Right lobe of liver (tissue), 6 donors: ENCODE measurements at regions not wholly inside any gene's neighbourhood (a gene's known extent, or its start where the extent isn't known, plus 50 kb on each side); places are given as distances from the start of the nearest gene placed in this dataset.
A peak's percentile ranks its signal among the peaks of the same experiment; 100 is the strongest.

Source experiments
- ATAC-seq, 4 donors: fragments of 200-7000 bp; cut with Tn5 transposase; one replicate each; pipeline ENCODE4 v1.9.1; 2020; ENCODE audit warnings: mild to moderate bottlenecking in 4 of 4, moderate library complexity in 4 of 4
- DNase-seq, 3 donors: peaks; one replicate each; pipeline ENCODE4 v3.0.0-alpha.2; 2020
- H3K27ac ChIP-seq, 3 donors: fragments of 200-600 bp; one replicate each; pipeline ENCODE4 v1.8.0; 2022
- H3K27me3 ChIP-seq, 2 donors: fragments of 200-600 bp; one replicate each; pipeline ENCODE4 v1.8.0; 2022
- H3K36me3 ChIP-seq, 4 donors: fragments of 200-600 bp; sonication (generic) in 1 of 4; one replicate each; pipeline versions ENCODE4 v1.5.1 to v1.8.0; 2017 to 2022; ENCODE audit warnings: control low read depth in 1 of 4
- H3K4me1 ChIP-seq, 4 donors: fragments of 200-600 bp; sonication (generic) in 1 of 4; one replicate each; pipeline versions ENCODE4 v1.5.1 to v1.8.0; 2017 to 2022; ENCODE audit warnings: control low read depth in 1 of 4
- H3K4me3 ChIP-seq, 3 donors: fragments of 200-600 bp; one replicate each; pipeline ENCODE4 v1.8.0; 2022
- H3K9me3 ChIP-seq, 4 donors: fragments of 200-600 bp; sonication (generic) in 1 of 4; one replicate each; pipeline versions ENCODE4 v1.5.1 to v1.8.0; 2017 to 2022; ENCODE audit warnings: control low read depth in 1 of 4
- CTCF ChIP-seq, 4 donors: fragments of 200-600 bp in 3 of 4; fragments of 450-650 bp in 1 of 4; IDR thresholded peaks; one replicate each; pipeline versions ENCODE4 v1.5.1 to v1.8.0; 2016 to 2022; ENCODE audit warnings: antibody characterized with exemption in 4 of 4, mild to moderate bottlenecking in 2 of 4
- POLR2A ChIP-seq: fragments of 450-650 bp; IDR thresholded peaks from one replicate; pipeline ENCODE4 v1.6.1; 2017; ENCODE audit warnings: antibody characterized with exemption, mild to moderate bottlenecking
- WGBS: methylation state at CpG from one replicate; pipeline ENCODE4 v1.1.6; 2018; ENCODE audit warnings: low coverage, low lambda C conversion rate; ENCODE audit not compliant: insufficient coverage; ENCODE audit errors: missing lambda C conversion rate; 5-methylcytosine and 5-hydroxymethylcytosine counted together
- intact Hi-C, 2 donors: fragments of 100-400 bp; cut with DNase I; formaldehyde crosslinking; loops; one replicate each; pipeline versions ENCODE4 v1.11.2 to v1.14.1; 2022
- donor health status: DM: no; HTN: yes; CAD: no.
- donor health status: DM: no; HTN: no; CAD: no.
- donor health status: DM: no; HTN: no; CAD: no.
- donor health status: DM: no; HTN: yes; CAD: no.
- donor health status: DM: no; HTN: yes; CAD: no.

- intact Hi-C loops, result loop anchor here in 1 of 2 donors (5.0 kb wide), 1 partner anchor 292 kb away; no protein-coding TSS in a partner anchor
- no peak for TF ChIP-seq POLR2A
- TF ChIP-seq CTCF (IDR thresholded peaks at IDR 0.05), result peak; percentile 69 to 91 (median 80)
- Histone ChIP-seq H3K36me3 (no peaks in the 10 kb centered on the region), H3K27ac (no peak overlapping the region), H3K9me3 (no peaks in the 10 kb centered on the region), H3K27me3 (no peaks in the 10 kb centered on the region), H3K4me1 (peaks cover 0 to 15% (median 0%) of the 10 kb centered on the region in 4 donors), H3K4me3 (no peak overlapping the region)
- 37% methylated on average over 8 of the region's 8 CpGs for WGBS
- DNase-seq, result peak; percentile 56 to 80 (median 69)
- peak; percentile 93 to 97 (median 94) for ATAC-seq
Observed at GRCh38 chr4:53929955-53930798, 134.2 kb downstream of the CHIC2 start.

DNA sequence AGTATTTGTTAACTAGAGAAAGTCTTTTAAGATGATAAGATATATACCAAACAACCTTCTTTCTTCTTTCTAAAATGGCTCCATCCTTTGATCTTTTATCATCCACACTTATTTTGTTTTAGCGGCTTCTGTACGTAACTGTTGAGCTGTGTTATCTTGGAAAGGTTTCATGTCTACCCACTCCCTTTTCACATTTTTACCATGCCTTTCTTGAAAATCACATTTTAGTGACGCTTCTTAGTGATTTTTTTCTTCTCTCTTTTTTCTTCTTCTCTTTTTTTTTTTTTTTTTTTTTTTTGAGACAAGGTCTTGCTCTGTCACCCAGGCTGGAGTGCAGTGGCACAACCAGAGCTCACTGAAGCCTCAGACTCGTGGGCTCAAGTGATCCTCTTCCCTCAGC lies 135.1 kb downstream of the CHIC2 start:
- H3K27ac ChIP-seq, result peak overlapping the region in 1 of 3 donors; percentile 30
- H3K4me3 ChIP-seq, result no peak overlapping the region
- H3K4me1 ChIP-seq, result peaks cover 0 to 15% (median 0%) of the 10 kb centered on the region in 4 donors
- H3K9me3 ChIP-seq, result no peaks in the 10 kb centered on the region
- TF ChIP-seq CTCF (IDR thresholded peaks at IDR 0.05) (no peak), POLR2A (no peak)
- DNase-seq (no peak), ATAC-seq (no peak)
- intact Hi-C loops, result loop anchor here in 1 of 2 donors (5.0 kb wide), 1 partner anchor 293 kb away; no protein-coding TSS in a partner anchor
- H3K36me3 ChIP-seq, result no peaks in the 10 kb centered on the region
- H3K27me3 ChIP-seq, result no peaks in the 10 kb centered on the region
- WGBS, result 74% methylated on average over 4 of the region's 4 CpGs

DNA sequence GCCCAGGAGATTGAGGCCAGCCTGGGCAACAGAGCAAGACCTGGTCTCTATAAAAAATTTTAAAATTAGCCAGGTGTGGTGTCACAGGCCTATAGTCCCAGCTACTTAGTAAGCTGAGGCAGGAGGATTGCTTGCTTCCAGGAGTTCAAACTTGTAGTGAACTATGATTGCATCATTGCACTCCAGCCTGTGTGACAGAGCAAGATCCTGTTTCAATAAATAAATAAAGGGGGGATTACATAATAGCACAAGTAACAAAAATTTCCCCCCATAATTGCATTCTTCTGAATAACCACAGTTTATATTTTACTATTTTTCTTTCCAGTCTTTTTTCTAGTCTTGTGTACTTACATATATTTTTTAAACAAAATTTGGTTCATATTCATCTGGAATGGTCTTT lies 135.6 kb downstream of the CHIC2 start:
- H3K36me3 ChIP-seq, result no peaks in the 10 kb centered on the region
- H3K4me1 ChIP-seq, result peaks cover 0 to 15% (median 0%) of the 10 kb centered on the region in 4 donors
- no peaks in the 10 kb centered on the region for H3K9me3 ChIP-seq
- H3K27me3 ChIP-seq, result no peaks in the 10 kb centered on the region
- intact Hi-C loops, result loop anchor here in 1 of 2 donors (5.0 kb wide), 1 partner anchor 293 kb away; no protein-coding TSS in a partner anchor
- no peak overlapping the region for H3K4me3 ChIP-seq
- peak; percentile 70 to 83 (median 78) for ATAC-seq
- peak overlapping the region in 1 of 3 donors; percentile 30 for H3K27ac ChIP-seq
- TF ChIP-seq POLR2A (no peak), CTCF (IDR thresholded peaks at IDR 0.05) (no peak)
- no peak for DNase-seq

- Histone ChIP-seq H3K27ac (no peak overlapping the region), H3K27me3 (no peaks in the 10 kb centered on the region), H3K4me1 (peaks cover 0 to 15% (median 0%) of the 10 kb centered on the region in 4 donors), H3K36me3 (no peaks in the 10 kb centered on the region), H3K4me3 (no peak overlapping the region), H3K9me3 (no peaks in the 10 kb centered on the region)
- intact Hi-C loops, result loop anchor here in 1 of 2 donors (5.0 kb wide), 1 partner anchor 297 kb away; no protein-coding TSS in a partner anchor
- no peak for TF ChIP-seq CTCF (IDR thresholded peaks at IDR 0.05)
- no peak for TF ChIP-seq POLR2A
- DNase-seq, result no peak
- no peak for ATAC-seq
- 100% methylated on average over 1 of the region's 2 CpGs for WGBS
Observed at GRCh38 chr4:53925050-53925605, 139.3 kb downstream of the CHIC2 start.
